ENCODE measurements at regions not wholly inside any gene's neighbourhood (a gene's known extent, or its start where the extent isn't known, plus 50 kb on each side); places are given as distances from the start of the nearest gene placed in this dataset.

DNA sequence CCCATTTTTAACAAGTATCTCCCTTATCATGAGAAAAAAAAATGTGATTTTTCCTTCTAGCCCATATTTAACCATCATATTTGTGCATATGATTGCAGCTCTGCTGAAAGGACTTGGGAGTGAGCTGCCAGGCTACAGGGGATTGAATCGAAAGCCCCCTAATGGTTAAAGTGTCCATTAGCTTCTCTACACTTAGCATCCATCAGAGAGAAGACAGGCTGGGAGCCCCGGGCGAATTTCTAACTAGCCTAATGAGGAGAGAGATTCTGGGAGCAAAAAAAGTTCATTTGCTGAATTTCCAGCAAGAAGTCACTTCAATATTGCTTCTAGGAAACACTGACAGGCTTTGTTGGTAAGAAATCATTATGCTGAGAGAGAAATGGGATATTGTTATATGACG lies 848.8 kb downstream of the TDRD15 start:
- TF ChIP-seq, protein P1, sequence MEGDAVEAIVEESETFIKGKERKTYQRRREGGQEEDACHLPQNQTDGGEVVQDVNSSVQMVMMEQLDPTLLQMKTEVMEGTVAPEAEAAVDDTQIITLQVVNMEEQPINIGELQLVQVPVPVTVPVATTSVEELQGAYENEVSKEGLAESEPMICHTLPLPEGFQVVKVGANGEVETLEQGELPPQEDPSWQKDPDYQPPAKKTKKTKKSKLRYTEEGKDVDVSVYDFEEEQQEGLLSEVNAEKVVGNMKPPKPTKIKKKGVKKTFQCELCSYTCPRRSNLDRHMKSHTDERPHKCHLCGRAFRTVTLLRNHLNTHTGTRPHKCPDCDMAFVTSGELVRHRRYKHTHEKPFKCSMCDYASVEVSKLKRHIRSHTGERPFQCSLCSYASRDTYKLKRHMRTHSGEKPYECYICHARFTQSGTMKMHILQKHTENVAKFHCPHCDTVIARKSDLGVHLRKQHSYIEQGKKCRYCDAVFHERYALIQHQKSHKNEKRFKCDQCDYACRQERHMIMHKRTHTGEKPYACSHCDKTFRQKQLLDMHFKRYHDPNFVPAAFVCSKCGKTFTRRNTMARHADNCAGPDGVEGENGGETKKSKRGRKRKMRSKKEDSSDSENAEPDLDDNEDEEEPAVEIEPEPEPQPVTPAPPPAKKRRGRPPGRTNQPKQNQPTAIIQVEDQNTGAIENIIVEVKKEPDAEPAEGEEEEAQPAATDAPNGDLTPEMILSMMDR (IDR thresholded peaks at IDR 0.05) = no peak
- TF ChIP-seq POLR2A (IDR thresholded peaks at IDR 0.05) = no peak

Measured in heart left ventricle (tissue), 13 donors.